Epithelial cell of esophagus (primary cell): ENCODE measurements at regions not wholly inside any gene's neighbourhood (a gene's known extent, or its start where the extent isn't known, plus 50 kb on each side); places are given as distances from the start of the nearest gene placed in this dataset.

Source experiments
- DNase-seq: peaks from one replicate; pipeline ENCODE4 v3.0.0; 2010; ENCODE audit warnings: low read depth
- H3K4me3 ChIP-seq: 2 replicates; pipeline ENCODE4 v1.5.1; 2011; ENCODE audit warnings: mild to moderate bottlenecking, low read length, control low read depth
- TF ChIP-seq, protein P1 (sequence below): IDR thresholded peaks from 2 replicates; pipeline ENCODE4 v1.5.1; 2011; ENCODE audit warnings: low read depth, mild to moderate bottlenecking, low read length, control low read depth, inconsistent platforms; ENCODE audit not compliant: insufficient read depth; ENCODE audit errors: missing control alignments

DNA sequence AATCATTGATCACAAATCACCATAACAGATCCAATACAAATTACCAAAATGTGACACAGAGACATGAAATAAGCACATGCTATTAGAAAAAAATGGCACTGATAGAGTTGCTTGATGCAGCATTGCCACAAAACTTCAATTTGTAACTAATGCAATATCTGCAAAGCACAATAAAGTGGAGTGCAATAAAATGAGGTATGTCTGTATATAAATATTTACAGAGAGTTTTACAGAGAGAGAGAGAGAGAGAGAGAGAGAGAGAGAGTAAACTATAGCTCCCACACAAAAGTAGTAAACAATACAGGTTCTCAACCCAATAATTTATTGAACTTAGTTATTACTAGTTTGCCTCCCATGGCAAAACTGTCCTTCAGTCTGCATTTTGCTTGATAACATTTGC, 1807.0 kb downstream of the SUCLG1 start:
- TF ChIP-seq, protein P1, sequence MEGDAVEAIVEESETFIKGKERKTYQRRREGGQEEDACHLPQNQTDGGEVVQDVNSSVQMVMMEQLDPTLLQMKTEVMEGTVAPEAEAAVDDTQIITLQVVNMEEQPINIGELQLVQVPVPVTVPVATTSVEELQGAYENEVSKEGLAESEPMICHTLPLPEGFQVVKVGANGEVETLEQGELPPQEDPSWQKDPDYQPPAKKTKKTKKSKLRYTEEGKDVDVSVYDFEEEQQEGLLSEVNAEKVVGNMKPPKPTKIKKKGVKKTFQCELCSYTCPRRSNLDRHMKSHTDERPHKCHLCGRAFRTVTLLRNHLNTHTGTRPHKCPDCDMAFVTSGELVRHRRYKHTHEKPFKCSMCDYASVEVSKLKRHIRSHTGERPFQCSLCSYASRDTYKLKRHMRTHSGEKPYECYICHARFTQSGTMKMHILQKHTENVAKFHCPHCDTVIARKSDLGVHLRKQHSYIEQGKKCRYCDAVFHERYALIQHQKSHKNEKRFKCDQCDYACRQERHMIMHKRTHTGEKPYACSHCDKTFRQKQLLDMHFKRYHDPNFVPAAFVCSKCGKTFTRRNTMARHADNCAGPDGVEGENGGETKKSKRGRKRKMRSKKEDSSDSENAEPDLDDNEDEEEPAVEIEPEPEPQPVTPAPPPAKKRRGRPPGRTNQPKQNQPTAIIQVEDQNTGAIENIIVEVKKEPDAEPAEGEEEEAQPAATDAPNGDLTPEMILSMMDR = no peak
- H3K4me3 ChIP-seq = no peak overlapping the region
- no peak for DNase-seq

DNA sequence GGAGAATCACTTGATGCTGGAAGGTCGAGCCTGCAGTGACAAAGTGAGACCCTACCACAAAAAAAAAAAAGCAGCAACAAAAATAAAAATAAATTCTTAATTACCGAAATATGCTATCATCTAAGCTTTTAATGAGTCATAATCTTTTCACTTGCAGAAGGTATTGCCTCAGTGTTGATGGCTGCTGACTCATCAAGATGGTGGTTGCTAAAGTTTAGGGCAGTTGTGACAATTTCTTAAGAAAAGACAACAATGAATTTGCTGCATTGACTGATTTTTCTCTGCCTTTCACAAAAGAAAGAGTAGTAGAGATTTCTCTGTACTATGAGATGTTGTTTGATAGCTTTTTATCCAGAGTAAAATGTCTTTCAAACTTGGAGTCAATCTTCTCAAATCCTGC, 1809.0 kb downstream of the SUCLG1 start:
- no peak overlapping the region for H3K4me3 ChIP-seq
- TF ChIP-seq, protein P1 = no peak
- peak; percentile 68 for DNase-seq

DNA sequence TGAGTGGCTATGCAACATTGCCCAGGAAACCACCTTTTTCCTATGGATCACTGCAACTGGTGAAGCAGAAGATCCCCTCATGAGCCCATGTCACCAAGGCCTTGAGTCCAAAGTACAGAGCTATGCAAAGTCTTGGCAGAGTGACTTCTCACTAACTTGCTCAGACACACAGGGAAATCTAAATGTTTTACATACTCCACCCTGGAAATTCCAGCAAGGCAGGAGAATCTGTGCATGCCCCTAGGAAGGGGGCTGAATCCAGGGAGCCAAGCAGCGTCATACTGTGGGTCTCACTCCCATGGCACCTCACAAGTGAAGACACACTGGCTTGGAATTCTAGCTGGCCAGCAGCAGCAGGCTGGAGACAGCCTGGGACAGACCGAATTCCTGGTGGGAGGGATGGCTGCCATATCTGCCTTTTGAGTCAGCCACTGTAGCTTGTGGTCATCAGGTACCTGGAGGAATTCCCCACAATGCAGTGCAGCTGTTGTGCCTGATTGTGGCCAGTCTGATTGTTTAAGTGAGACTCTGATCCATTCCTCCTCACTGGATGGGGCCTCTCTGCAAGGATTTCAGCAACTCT, 1817.4 kb downstream of the SUCLG1 start:
- no peak overlapping the region for H3K4me3 ChIP-seq
- DNase-seq = peak; percentile 32
- TF ChIP-seq, protein P1 = no peak

DNA sequence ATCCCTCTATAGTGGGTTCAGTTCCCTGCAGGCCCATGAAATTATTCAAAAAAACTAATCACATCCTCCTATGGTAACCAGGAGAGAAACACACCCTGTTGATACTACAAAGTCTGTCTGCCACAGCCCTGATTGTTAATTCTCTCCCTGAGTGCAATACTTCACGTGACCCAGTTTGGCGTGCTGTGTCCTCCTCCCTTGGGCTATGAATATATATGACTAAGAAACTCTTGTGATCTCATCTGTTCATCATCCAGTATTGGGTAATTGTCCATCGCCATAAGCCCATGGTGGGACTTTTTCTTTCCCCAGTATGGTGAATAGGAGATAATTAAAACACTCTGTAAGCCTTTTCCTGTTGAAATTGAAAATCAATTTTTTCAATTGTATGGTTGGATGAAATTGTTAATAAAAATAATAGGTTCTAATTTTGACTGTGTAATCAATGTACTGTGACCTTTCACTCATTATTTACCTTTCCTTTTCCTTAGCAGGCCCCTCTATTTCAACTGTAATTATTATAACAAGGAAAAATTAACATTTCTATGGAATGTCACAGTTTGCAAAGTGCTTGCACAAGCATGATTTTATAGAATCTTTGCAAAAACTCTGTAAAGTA, 1822.6 kb downstream of the SUCLG1 start:
- no peak overlapping the region for H3K4me3 ChIP-seq
- TF ChIP-seq, protein P1 = no peak
- peak; percentile 84 for DNase-seq

DNA sequence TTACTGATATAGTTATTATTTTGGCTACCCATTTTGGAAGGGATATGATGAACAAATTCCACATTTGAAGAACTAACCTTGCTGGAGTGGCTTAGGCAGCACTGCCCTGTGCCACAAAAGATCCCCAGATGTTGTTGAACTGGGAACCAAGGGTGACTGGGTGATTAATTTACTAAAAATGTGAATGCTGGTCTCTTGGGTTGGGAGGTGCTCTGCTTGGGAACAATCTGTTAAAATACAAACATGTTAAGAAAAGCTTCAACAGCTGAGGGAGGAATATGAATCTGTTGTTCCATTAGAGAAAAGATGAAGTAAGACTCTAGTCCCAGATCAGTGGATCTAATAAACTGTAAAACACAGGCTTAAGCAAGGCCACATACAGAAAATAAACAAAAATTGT, 1860.1 kb downstream of the SUCLG1 start:
- no peak for DNase-seq

DNA sequence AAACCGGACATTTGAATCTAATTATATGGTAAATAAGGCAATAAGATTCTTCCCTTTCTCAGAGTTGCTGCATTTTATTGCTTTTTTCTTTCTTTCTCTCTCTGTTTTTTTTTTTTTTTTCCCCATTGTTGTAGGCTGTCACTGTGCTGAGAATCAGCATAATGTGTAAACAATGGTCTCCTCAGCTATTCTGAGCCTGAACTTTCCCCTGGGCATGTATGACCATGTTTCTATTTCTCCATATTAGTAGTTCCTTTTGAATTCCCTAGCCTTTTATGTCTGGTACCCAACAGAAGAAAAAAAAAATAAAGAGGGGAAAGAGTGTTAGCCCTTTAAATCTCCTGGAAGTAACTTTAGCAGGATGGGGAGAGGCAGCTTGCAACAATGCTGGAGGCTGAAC, 1862.5 kb downstream of the SUCLG1 start:
- H3K4me3 ChIP-seq = no peak overlapping the region
- TF ChIP-seq, protein P1 = no peak
- no peak for DNase-seq

More for the DNA sequence above, 1860.1 kb downstream of the SUCLG1 start:
- TF ChIP-seq, protein P1 = no peak
- no peak overlapping the region for H3K4me3 ChIP-seq

DNA sequence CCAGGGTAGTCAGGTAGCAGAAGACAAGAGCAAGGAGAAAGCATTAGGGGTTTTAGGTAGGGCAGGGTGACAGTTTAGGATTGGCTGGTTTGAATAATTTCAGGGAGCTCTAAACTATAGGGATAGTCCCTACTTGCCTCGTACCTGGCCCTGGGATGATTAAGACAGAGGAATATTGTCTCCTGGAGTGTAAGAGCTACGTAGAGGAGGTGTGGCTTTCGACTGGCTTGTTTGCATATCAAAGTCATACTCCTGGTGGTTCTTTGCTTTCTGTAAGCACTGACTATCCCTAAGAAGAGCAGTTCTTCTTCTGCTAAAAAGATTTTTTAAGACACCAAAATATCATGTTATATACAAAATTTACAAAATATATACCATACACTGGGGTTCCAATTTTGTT, 1867.4 kb downstream of the SUCLG1 start:
- TF ChIP-seq, protein P1 = no peak
- DNase-seq = peak; percentile 2
- no peak overlapping the region for H3K4me3 ChIP-seq
